Right lobe of liver (tissue), 4 donors: ENCODE measurements at regions not wholly inside any gene's neighbourhood (a gene's known extent, or its start where the extent isn't known, plus 50 kb on each side); places are given as distances from the start of the nearest gene placed in this dataset.

Experiments used
- POLR2A ChIP-seq: fragments of 450-650 bp; IDR thresholded peaks from one replicate; pipeline ENCODE4 v1.6.1; 2017; ENCODE audit warnings: antibody characterized with exemption, mild to moderate bottlenecking
- TF ChIP-seq, protein P1 (sequence below), 4 donors: fragments of 200-600 bp in 3 of 4; fragments of 450-650 bp in 1 of 4; IDR thresholded peaks; one replicate each; pipeline versions ENCODE4 v1.5.1 to v1.8.0; 2016 to 2022; ENCODE audit warnings: antibody characterized with exemption in 4 of 4, mild to moderate bottlenecking in 2 of 4
- donor health status: DM: no; HTN: no; CAD: no.
- donor health status: DM: no; HTN: no; CAD: no.
- donor health status: DM: no; HTN: yes; CAD: no.

DNA sequence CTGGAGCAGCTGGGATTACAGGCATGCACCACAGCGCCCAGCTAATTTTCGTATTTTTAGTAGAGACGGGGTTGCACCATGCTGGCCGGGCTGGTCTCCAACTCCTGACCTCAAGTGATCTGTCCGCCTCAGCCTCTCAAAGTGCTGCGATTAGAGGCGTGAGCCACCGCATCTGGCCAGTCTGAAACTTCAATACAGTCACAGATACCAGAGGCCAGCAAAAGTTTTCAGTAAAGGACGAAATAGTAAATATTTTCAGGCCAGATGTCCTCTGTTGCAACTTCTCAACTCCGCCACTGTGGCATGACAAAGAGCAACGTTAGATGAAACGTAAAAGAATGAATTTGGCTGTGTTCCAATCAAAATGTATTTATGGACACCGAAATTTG is 403.6 kb downstream of the MN1 start:
- TF ChIP-seq POLR2A, result no peak
- TF ChIP-seq, protein P1, sequence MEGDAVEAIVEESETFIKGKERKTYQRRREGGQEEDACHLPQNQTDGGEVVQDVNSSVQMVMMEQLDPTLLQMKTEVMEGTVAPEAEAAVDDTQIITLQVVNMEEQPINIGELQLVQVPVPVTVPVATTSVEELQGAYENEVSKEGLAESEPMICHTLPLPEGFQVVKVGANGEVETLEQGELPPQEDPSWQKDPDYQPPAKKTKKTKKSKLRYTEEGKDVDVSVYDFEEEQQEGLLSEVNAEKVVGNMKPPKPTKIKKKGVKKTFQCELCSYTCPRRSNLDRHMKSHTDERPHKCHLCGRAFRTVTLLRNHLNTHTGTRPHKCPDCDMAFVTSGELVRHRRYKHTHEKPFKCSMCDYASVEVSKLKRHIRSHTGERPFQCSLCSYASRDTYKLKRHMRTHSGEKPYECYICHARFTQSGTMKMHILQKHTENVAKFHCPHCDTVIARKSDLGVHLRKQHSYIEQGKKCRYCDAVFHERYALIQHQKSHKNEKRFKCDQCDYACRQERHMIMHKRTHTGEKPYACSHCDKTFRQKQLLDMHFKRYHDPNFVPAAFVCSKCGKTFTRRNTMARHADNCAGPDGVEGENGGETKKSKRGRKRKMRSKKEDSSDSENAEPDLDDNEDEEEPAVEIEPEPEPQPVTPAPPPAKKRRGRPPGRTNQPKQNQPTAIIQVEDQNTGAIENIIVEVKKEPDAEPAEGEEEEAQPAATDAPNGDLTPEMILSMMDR (IDR thresholded peaks at IDR 0.05), result no peak
